SU-DHL-6 (cell line): ENCODE measurements at regions not wholly inside any gene's neighbourhood (a gene's known extent, or its start where the extent isn't known, plus 50 kb on each side); places are given as distances from the start of the nearest gene placed in this dataset.

Experiments used
- H2AFZ ChIP-seq: fragments of 200-600 bp; sonication (generic); 2 replicates; pipeline ENCODE4 v1.6.1; 2014; ENCODE audit warnings: low read depth, mild to moderate bottlenecking, moderate library complexity, mixed read lengths, antibody characterized with exemption, low read length; ENCODE audit not compliant: severe bottlenecking
- H3F3A ChIP-seq: fragments of 200-600 bp; shearing (Covaris generic); 2 replicates; pipeline ENCODE4 v1.6.0; 2016; ENCODE audit warnings: antibody characterized with exemption, mild to moderate bottlenecking; ENCODE audit not compliant: insufficient read depth
- H3K27ac ChIP-seq: fragments of 200-600 bp; sonication (generic); 2 replicates; pipeline ENCODE4 v1.5.1; 2016; ENCODE audit warnings: low read depth, mild to moderate bottlenecking, low read length, moderate library complexity, mixed read lengths
- H3K27me3 ChIP-seq: fragments of 200-600 bp; sonication (generic), shearing (Covaris generic); 2 replicates; pipeline ENCODE4 v1.6.0; 2014; ENCODE audit warnings: mild to moderate bottlenecking, low read length
- H3K36me3 ChIP-seq: fragments of 200-600 bp; sonication (generic); 2 replicates; pipeline ENCODE4 v1.6.1; 2014; ENCODE audit warnings: mild to moderate bottlenecking, low read length, mixed read lengths
- H3K4me2 ChIP-seq: fragments of 300-600, 200-600 bp; shearing (Covaris generic), sonication (generic); 2 replicates; pipeline ENCODE4 v1.6.0; 2014; ENCODE audit warnings: low read length, low read depth, mild to moderate bottlenecking; ENCODE audit not compliant: poor library complexity, severe bottlenecking
- H3K4me3 ChIP-seq: fragments of 200-600 bp; sonication (generic); 2 replicates; pipeline ENCODE4 v1.5.1; 2014; ENCODE audit warnings: antibody characterized with exemption, low read length, mild to moderate bottlenecking, mixed read lengths; ENCODE audit not compliant: insufficient read depth, poor library complexity, severe bottlenecking
- H3K79me2 ChIP-seq: fragments of 200-600 bp; sonication (generic); 2 replicates; pipeline ENCODE4 v1.6.1; 2014; ENCODE audit warnings: mild to moderate bottlenecking, low read length, moderate library complexity; ENCODE audit not compliant: insufficient read depth
- H3K9ac ChIP-seq: fragments of 200-600 bp; sonication (generic); 2 replicates; pipeline ENCODE4 v1.7.0; 2014; ENCODE audit warnings: mild to moderate bottlenecking, low read length
- H3K9me2 ChIP-seq: fragments of 200-600 bp; sonication (generic); replicated peaks from 2 replicates; pipeline ENCODE4 v1.6.1; 2014; ENCODE audit warnings: low read length; ENCODE audit not compliant: insufficient read depth
- H3K9me3 ChIP-seq: fragments of 200-600 bp; sonication (generic); 2 replicates; pipeline ENCODE4 v1.6.1; 2014; ENCODE audit warnings: low read length, mixed read lengths; ENCODE audit not compliant: insufficient read depth
- H4K20me1 ChIP-seq: fragments of 200-600 bp; sonication (generic); 2 replicates; pipeline ENCODE4 v1.6.1; 2014; ENCODE audit warnings: low read depth, mild to moderate bottlenecking, antibody characterized with exemption, low read length, moderate library complexity, mixed read lengths
- EZH2phosphoT487 ChIP-seq: fragments of 200-600 bp; sonication (generic), shearing (Covaris generic); conservative IDR thresholded peaks from 2 replicates; pipeline ENCODE4 v1.6.1; 2018; ENCODE audit warnings: mild to moderate bottlenecking, antibody characterized with exemption, low read length, moderate library complexity, mixed read lengths
- TF ChIP-seq, protein P1 (sequence below): fragments of 200-600 bp; sonication (generic); IDR thresholded peaks from one replicate; pipeline ENCODE4 v1.5.1; 2017; ENCODE audit warnings: antibody characterized with exemption, mild to moderate bottlenecking, low read length, moderate library complexity; ENCODE audit not compliant: insufficient read depth, poor library complexity, severe bottlenecking

DNA sequence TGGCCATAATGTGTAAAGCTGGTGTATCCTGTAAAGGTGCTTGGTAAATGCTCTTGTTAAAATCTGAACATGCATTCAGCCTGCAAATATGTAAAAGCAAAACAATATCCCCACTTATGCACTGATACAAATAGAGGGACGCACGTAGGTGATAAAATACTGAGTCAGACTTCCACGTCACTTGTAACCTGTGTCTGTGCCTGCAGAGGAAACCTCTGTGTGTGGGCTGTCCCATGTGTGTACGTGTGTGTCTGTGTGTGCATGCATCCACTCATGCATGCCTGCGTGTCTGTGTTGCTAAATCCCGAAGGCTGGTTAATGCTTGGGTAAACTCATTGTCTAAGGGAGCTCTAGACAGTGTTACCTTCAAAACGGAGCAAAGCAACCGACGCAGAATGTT, 68.9 kb downstream of the KLF6 start:
- H3F3A ChIP-seq, result no peaks in the 10 kb centered on the region
- no peak overlapping the region for H2AFZ ChIP-seq
- no peak overlapping the region for H3K4me3 ChIP-seq
- no peak overlapping the region for H3K4me2 ChIP-seq
- H3K9me2 ChIP-seq, result peaks cover 4% of the 10 kb centered on the region; the same call in 1 of the 2 replicates
- H3K79me2 ChIP-seq, result no peaks in the 10 kb centered on the region
- H3K27me3 ChIP-seq, result no peaks in the 10 kb centered on the region
- no peaks in the 10 kb centered on the region for H4K20me1 ChIP-seq
- no peaks in the 10 kb centered on the region for H3K9me3 ChIP-seq
- H3K9ac ChIP-seq, result no peak overlapping the region
- H3K27ac ChIP-seq, result no peak overlapping the region
- TF ChIP-seq EZH2phosphoT487, result no peak
- H3K36me3 ChIP-seq, result no peaks in the 10 kb centered on the region

DNA sequence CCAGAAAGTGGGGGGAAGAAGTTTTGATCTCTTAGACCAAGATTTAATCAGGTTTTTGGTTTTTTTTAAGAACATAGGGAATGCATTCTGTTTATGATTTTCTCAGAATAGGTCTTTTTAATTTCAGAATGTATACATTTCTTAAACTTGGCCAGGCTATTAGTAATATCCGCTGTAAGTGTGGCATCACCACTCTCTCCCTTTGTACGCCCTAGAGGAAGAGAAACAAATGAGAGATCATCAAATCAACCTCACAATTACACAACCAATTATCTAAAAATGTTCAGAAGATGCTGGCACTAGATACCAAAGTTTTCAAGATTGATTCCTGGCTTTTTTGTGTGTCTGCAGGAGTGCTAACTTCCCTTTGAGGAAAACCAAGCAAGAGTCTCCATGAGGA, 70.0 kb downstream of the KLF6 start:
- Histone ChIP-seq H3K27ac (no peak overlapping the region), H3K9me3 (no peaks in the 10 kb centered on the region), H3K9me2 (peaks cover 4% of the 10 kb centered on the region; the same call in 1 of the 2 replicates), H3F3A (no peaks in the 10 kb centered on the region), H3K4me2 (no peak overlapping the region), H2AFZ (no peak overlapping the region), H3K4me3 (no peak overlapping the region), H3K9ac (no peak overlapping the region), H4K20me1 (no peaks in the 10 kb centered on the region), H3K79me2 (no peaks in the 10 kb centered on the region), H3K27me3 (no peaks in the 10 kb centered on the region), H3K36me3 (no peaks in the 10 kb centered on the region)
- TF ChIP-seq, protein P1, sequence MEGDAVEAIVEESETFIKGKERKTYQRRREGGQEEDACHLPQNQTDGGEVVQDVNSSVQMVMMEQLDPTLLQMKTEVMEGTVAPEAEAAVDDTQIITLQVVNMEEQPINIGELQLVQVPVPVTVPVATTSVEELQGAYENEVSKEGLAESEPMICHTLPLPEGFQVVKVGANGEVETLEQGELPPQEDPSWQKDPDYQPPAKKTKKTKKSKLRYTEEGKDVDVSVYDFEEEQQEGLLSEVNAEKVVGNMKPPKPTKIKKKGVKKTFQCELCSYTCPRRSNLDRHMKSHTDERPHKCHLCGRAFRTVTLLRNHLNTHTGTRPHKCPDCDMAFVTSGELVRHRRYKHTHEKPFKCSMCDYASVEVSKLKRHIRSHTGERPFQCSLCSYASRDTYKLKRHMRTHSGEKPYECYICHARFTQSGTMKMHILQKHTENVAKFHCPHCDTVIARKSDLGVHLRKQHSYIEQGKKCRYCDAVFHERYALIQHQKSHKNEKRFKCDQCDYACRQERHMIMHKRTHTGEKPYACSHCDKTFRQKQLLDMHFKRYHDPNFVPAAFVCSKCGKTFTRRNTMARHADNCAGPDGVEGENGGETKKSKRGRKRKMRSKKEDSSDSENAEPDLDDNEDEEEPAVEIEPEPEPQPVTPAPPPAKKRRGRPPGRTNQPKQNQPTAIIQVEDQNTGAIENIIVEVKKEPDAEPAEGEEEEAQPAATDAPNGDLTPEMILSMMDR, result no peak
- no peak for TF ChIP-seq EZH2phosphoT487

DNA sequence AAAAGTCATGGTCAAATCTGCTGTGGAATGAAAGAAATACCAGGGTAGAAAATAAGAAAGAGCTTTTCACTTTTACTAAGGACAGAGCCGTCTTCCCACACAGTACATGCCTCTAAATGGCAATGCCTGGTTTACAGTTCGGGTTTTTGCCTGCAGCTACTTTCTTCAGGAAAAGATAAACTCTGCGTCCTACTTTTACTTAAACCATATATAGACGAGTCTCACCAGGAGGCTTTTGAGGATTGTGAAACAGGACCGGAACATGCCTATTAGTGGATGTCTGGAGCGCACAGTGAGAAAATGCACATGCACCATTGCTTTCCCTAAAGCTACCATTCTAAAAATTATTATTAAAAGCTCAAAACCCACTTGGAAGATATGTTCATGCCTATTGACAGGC, 70.5 kb downstream of the KLF6 start:
- H3K27me3 ChIP-seq, result no peaks in the 10 kb centered on the region
- no peaks in the 10 kb centered on the region for H3K9me3 ChIP-seq
- no peak overlapping the region for H3K4me2 ChIP-seq
- H3K9ac ChIP-seq, result no peak overlapping the region
- H4K20me1 ChIP-seq, result no peaks in the 10 kb centered on the region
- no peak overlapping the region for H3K4me3 ChIP-seq
- H3K9me2 ChIP-seq, result peaks cover 4% of the 10 kb centered on the region; the same call in 1 of the 2 replicates
- no peaks in the 10 kb centered on the region for H3F3A ChIP-seq
- TF ChIP-seq, protein P1, result no peak
- no peak overlapping the region for H3K27ac ChIP-seq
- H3K36me3 ChIP-seq, result no peaks in the 10 kb centered on the region
- no peaks in the 10 kb centered on the region for H3K79me2 ChIP-seq
- no peak overlapping the region for H2AFZ ChIP-seq

DNA sequence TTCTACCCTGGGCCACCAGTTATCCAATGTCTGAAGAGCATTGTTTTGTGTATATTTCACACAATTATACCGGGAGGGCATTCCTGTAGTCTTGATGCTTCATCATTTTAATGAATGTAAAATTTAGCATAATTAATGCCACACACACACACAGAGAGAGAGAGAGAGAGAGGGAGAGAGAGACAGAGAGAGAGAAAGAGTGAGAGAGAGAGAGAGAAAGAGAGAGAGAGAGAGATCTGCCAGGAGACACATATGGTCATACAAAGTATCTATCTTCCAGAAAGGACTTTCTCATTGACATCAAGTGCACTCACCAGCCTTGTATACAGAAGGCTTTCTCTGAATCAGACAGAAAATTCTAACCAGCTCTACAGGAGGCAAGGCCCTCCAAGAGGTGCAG, 72.3 kb downstream of the KLF6 start:
- no peak overlapping the region for H2AFZ ChIP-seq
- no peaks in the 10 kb centered on the region for H3K79me2 ChIP-seq
- no peak overlapping the region for H3K27ac ChIP-seq
- H3K9ac ChIP-seq, result no peak overlapping the region
- no peaks in the 10 kb centered on the region for H3F3A ChIP-seq
- no peaks in the 10 kb centered on the region for H4K20me1 ChIP-seq
- no peaks in the 10 kb centered on the region for H3K9me3 ChIP-seq
- H3K4me3 ChIP-seq, result no peak overlapping the region
- peaks cover 4% of the 10 kb centered on the region; the same call in 1 of the 2 replicates for H3K9me2 ChIP-seq
- TF ChIP-seq EZH2phosphoT487, result no peak
- TF ChIP-seq, protein P1, result no peak
- H3K27me3 ChIP-seq, result no peaks in the 10 kb centered on the region
- no peak overlapping the region for H3K4me2 ChIP-seq
- H3K36me3 ChIP-seq, result no peaks in the 10 kb centered on the region
